HG03159 (cell line): ENCODE measurements at regions not wholly inside any gene's neighbourhood (a gene's known extent, or its start where the extent isn't known, plus 50 kb on each side); places are given as distances from the start of the nearest gene placed in this dataset.
"Not testable (repeated sequence)": the region's sequence is repeated elsewhere in the genome, so short reads cannot be mapped to it uniquely, and the experiment has no call there.

Source experiments
- ATAC-seq: cut with Tn5 transposase; IDR thresholded peaks from one replicate; pipeline ENCODE4 v1.9.1; 2021; ENCODE audit warnings: mild to moderate bottlenecking, moderate library complexity; ENCODE audit not compliant: unreplicated experiment

- ATAC-seq = no peak
Measured at GRCh38 chr16:59087641-59088040, 353.5 kb upstream of the GOT2 start.

GRCh38 chr16:59067205-59067604 lies 333.1 kb upstream of the GOT2 start:
- ATAC-seq = no peak

GRCh38 chr16:59060207-59060606 lies 326.1 kb upstream of the GOT2 start:
- ATAC-seq = no peak

GRCh38 chr16:59058250-59058649 lies 324.1 kb upstream of the GOT2 start:
- ATAC-seq = no peak

GRCh38 chr16:59053911-59054310 lies 319.8 kb upstream of the GOT2 start:
- no peak for ATAC-seq

- ATAC-seq = no peak
Measured at GRCh38 chr16:59052231-59052630, 318.1 kb upstream of the GOT2 start.

- no peak for ATAC-seq
Measured at GRCh38 chr16:59048876-59049275, 314.8 kb upstream of the GOT2 start.

GRCh38 chr16:59047114-59047513 lies 313.0 kb upstream of the GOT2 start:
- no peak for ATAC-seq

GRCh38 chr16:59046335-59046734 lies 312.2 kb upstream of the GOT2 start:
- ATAC-seq = no peak

- ATAC-seq = no peak
Measured at GRCh38 chr16:59045501-59045900, 311.4 kb upstream of the GOT2 start.

GRCh38 chr16:59044616-59045015 lies 310.5 kb upstream of the GOT2 start:
- ATAC-seq = no peak

GRCh38 chr16:59042301-59042700 lies 308.2 kb upstream of the GOT2 start:
- no peak for ATAC-seq

- ATAC-seq = no peak
Measured at GRCh38 chr16:59039066-59039720, 305.1 kb upstream of the GOT2 start.

GRCh38 chr16:59030923-59031485 lies 296.9 kb upstream of the GOT2 start:
- ATAC-seq = no peak

GRCh38 chr16:59021751-59022150 lies 287.6 kb upstream of the GOT2 start:
- ATAC-seq = no peak

GRCh38 chr16:59013930-59014329 lies 279.8 kb upstream of the GOT2 start:
- ATAC-seq = no peak

GRCh38 chr16:58999762-59000161 lies 265.6 kb upstream of the GOT2 start:
- ATAC-seq = no peak

- ATAC-seq = not testable (repeated sequence)
Measured at GRCh38 chr16:58992755-58993154, 258.6 kb upstream of the GOT2 start.

- not testable (repeated sequence) for ATAC-seq
Measured at GRCh38 chr16:58983181-58983965, 249.3 kb upstream of the GOT2 start.

GRCh38 chr16:58970775-58971174 lies 236.7 kb upstream of the GOT2 start:
- ATAC-seq = peak; percentile 85

- no peak for ATAC-seq
Measured at GRCh38 chr16:58963479-58963878, 229.4 kb upstream of the GOT2 start.

- no peak for ATAC-seq
Measured at GRCh38 chr16:58962811-58963210, 228.7 kb upstream of the GOT2 start.
